ENCODE measurements at regions not wholly inside any gene's neighbourhood (a gene's known extent, or its start where the extent isn't known, plus 50 kb on each side); places are given as distances from the start of the nearest gene placed in this dataset.
"Not testable (repeated sequence)": the region's sequence is repeated elsewhere in the genome, so short reads cannot be mapped to it uniquely, and the experiment has no call there.

DNA sequence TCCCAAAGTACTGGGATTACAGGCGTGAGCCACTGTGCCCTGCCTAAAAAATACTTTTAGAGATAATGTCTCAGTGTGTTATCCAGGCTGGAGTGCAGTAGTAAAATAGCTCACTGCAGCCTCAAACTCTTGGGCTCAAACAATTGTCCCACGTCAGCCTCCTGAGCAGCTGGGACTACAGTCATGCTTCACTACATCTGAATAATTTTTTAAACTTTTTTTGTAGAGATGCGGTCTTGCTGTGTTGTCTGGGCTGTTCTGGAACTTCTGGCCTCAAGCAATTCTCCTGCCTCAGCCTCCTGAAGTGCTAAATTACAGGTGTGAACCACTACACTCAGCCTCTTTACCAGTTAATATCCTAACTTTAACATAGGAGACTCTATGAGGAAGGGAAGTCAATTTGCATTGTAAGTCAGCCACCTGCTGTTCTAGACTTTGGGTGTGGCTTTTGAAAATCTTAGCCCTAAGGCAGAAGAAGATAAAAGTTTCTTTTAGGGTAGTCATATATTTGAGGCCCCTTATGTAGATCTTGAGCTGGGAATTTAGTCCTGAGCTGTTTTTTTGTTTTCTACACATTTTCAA, 78.2 kb upstream of the RASGRP1 start:
- ATAC-seq (no peak), DNase-seq (no peak)
- no peaks in the 10 kb centered on the region for H3K27me3 Mint-ChIP-seq
- no peaks in the 10 kb centered on the region for H3K9me3 ChIP-seq (ENCODE audit: control insufficient read depth in 2 of 3, low read length in 3 of 3)
- H3K36me3 Mint-ChIP-seq = peaks cover 0 to 34% (median 0%) of the 10 kb centered on the region in 5 donors
- peaks cover 6 to 52% of the 10 kb centered on the region in 2 donors for H3K4me1 ChIP-seq (ENCODE audit: control insufficient read depth in 2 of 2, insufficient read depth in 2 of 2, low read length in 2 of 2)
- intact Hi-C loops (cut with micrococcal nuclease) = loop anchor here (1.0 to 2.0 kb wide), 3 partner anchors 9 to 168 kb away; no protein-coding TSS in a partner anchor
- no peaks in the 10 kb centered on the region for H3K36me3 ChIP-seq (ENCODE audit: control insufficient read depth in 2 of 3, insufficient read depth in 3 of 3, low read length in 3 of 3)
- peaks cover 0 to 12% (median 0%) of the 10 kb centered on the region in 11 donors for H3K9me3 Mint-ChIP-seq
- no peak overlapping the region for H3K27ac ChIP-seq (ENCODE audit: low read depth, low read length)
- H3K4me3 ChIP-seq (ENCODE audit: low read length) = no peak overlapping the region
- H3K27ac Mint-ChIP-seq = peak overlapping the region; percentile 3 to 86 (median 68)
- H3K4me3 Mint-ChIP-seq = peak overlapping the region in 9 of 10 donors; percentile 1 to 50 (median 44)
- CTCF ChIA-PET = interaction anchor here (0.7 to 2.6 kb wide), 9 partner anchors 10 to 80 kb away, joined by 3 to 16 read pairs (median 4); partner anchors contain the start of gene RASGRP1
- H3K27me3 ChIP-seq (ENCODE audit: control insufficient read depth in 2 of 2, insufficient read depth in 2 of 2, low read length in 2 of 2) = no peaks in the 10 kb centered on the region
- POLR2A ChIA-PET = interaction anchor here (0.6 to 19.6 kb wide), 7 partner anchors 8 to 79 kb away, joined by 3 to 548 read pairs (median 8); no protein-coding TSS in a partner anchor
- H3K4me1 Mint-ChIP-seq = peaks cover 27 to 80% (median 66%) of the 10 kb centered on the region in 7 donors

- H3K27ac ChIP-seq (ENCODE audit: low read depth, low read length); ATAC-seq; H3K4me3 ChIP-seq (ENCODE audit: low read length); DNase-seq; H3K9me3 ChIP-seq (ENCODE audit: control insufficient read depth in 2 of 3, low read length in 3 of 3); H3K27me3 ChIP-seq (ENCODE audit: control insufficient read depth in 2 of 2, insufficient read depth in 2 of 2, low read length in 2 of 2); H3K36me3 ChIP-seq (ENCODE audit: control insufficient read depth in 2 of 3, insufficient read depth in 3 of 3, low read length in 3 of 3); intact Hi-C loops (cut with micrococcal nuclease); CTCF ChIA-PET; H3K27me3 Mint-ChIP-seq; H3K4me3 Mint-ChIP-seq: not testable (repeated sequence)
- Mint-ChIP-seq H3K9me3 (peaks cover 0 to 11% (median 0%) of the 10 kb centered on the region in 11 donors), H3K36me3 (peaks cover 0 to 25% (median 0%) of the 10 kb centered on the region in 5 donors), H3K4me1 (peaks cover 29 to 80% (median 66%) of the 10 kb centered on the region in 7 donors), H3K27ac (peak overlapping the region in 1 of 9 donors; percentile 8)
- POLR2A ChIA-PET = interaction anchor here (3.7 to 19.6 kb wide), 2 partner anchors 8 to 24 kb away, joined by 16 to 548 read pairs; no protein-coding TSS in a partner anchor
- peaks cover 14 to 52% of the 10 kb centered on the region in 2 donors for H3K4me1 ChIP-seq (ENCODE audit: control insufficient read depth in 2 of 2, insufficient read depth in 2 of 2, low read length in 2 of 2)
Observed at GRCh38 chr15:38644353-38644752, 79.7 kb upstream of the RASGRP1 start.

- Mint-ChIP-seq H3K27ac (peak overlapping the region in 8 of 9 donors; percentile 15 to 99 (median 89)), H3K4me3 (peak overlapping the region in 4 of 10 donors; percentile 29 to 71 (median 50)), H3K4me1 (peaks cover 39 to 89% (median 82%) of the 10 kb centered on the region in 7 donors), H3K27me3 (no peaks in the 10 kb centered on the region), H3K36me3 (peaks cover 0 to 20% (median 0%) of the 10 kb centered on the region in 5 donors), H3K9me3 (peaks cover 0 to 3% (median 0%) of the 10 kb centered on the region in 11 donors)
- Histone ChIP-seq H3K9me3 (ENCODE audit: control insufficient read depth in 2 of 3, low read length in 3 of 3) (no peaks in the 10 kb centered on the region), H3K27me3 (ENCODE audit: control insufficient read depth in 2 of 2, insufficient read depth in 2 of 2, low read length in 2 of 2) (no peaks in the 10 kb centered on the region), H3K4me1 (ENCODE audit: control insufficient read depth in 2 of 2, insufficient read depth in 2 of 2, low read length in 2 of 2) (peaks cover 38 to 67% of the 10 kb centered on the region in 2 donors), H3K36me3 (ENCODE audit: control insufficient read depth in 2 of 3, insufficient read depth in 3 of 3, low read length in 3 of 3) (no peaks in the 10 kb centered on the region), H3K27ac (ENCODE audit: low read depth, low read length) (no peak overlapping the region), H3K4me3 (ENCODE audit: low read length) (no peak overlapping the region)
- intact Hi-C loops (cut with micrococcal nuclease) = loop anchor here in 1 of 2 donors (2.0 kb wide), 1 partner anchor 160 kb away; no protein-coding TSS in a partner anchor
- DNase-seq = no peak
- ATAC-seq = no peak
- ChIA-PET CTCF (interaction anchor here (1.2 to 9.9 kb wide), 3 partner anchors 25 to 83 kb away, joined by 4 to 241 read pairs (median 114); no protein-coding TSS in a partner anchor), POLR2A (interaction anchor here (0.6 to 19.6 kb wide), 7 partner anchors 12 to 121 kb away, joined by 4 to 548 read pairs (median 114); partner anchors contain the start of gene RASGRP1)
Observed at GRCh38 chr15:38646716-38647115, 82.1 kb upstream of the RASGRP1 start.

DNA sequence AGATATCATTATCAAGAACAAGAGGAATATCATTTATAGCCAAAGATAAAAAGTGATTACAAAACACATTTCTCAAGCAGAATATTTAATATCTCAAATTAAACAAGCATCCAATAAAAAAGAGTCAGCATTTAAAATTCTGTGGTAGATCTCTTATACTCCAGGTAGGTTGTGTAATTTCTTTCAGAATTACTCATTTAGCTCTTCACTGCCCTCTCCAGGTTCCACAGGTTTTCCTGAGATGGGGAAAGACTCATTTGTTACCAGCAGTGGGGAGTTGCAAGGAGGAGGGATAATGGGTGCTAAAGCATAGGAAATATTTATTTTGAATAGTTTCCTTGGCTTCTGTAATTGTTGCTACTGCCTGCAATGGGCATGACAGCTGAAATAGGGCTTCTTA, 83.1 kb upstream of the RASGRP1 start:
- no peak overlapping the region for H3K4me3 ChIP-seq (ENCODE audit: low read length)
- intact Hi-C loops (cut with micrococcal nuclease) = loop anchor here in 1 of 2 donors (2.0 kb wide), 1 partner anchor 161 kb away; no protein-coding TSS in a partner anchor
- peaks cover 0 to 3% (median 0%) of the 10 kb centered on the region in 11 donors for H3K9me3 Mint-ChIP-seq
- peaks cover 0 to 16% (median 0%) of the 10 kb centered on the region in 5 donors for H3K36me3 Mint-ChIP-seq
- no peaks in the 10 kb centered on the region for H3K27me3 Mint-ChIP-seq
- ChIA-PET POLR2A (interaction anchor here (0.7 to 19.6 kb wide), 6 partner anchors 13 to 144 kb away, joined by 3 to 548 read pairs (median 172); partner anchors contain the start of gene RASGRP1), CTCF (interaction anchor here (0.6 to 9.9 kb wide), 10 partner anchors 9 to 173 kb away, joined by 3 to 241 read pairs (median 4); partner anchors contain the start of gene RASGRP1)
- H3K27ac ChIP-seq (ENCODE audit: low read depth, low read length) = no peak overlapping the region
- H3K4me1 Mint-ChIP-seq = peaks cover 48 to 93% (median 85%) of the 10 kb centered on the region in 7 donors
- peak overlapping the region in 6 of 10 donors; percentile 2 to 78 (median 68) for H3K4me3 Mint-ChIP-seq
- no peaks in the 10 kb centered on the region for H3K36me3 ChIP-seq (ENCODE audit: control insufficient read depth in 2 of 3, insufficient read depth in 3 of 3, low read length in 3 of 3)
- no peak for DNase-seq
- H3K27ac Mint-ChIP-seq = peak overlapping the region in 8 of 9 donors; percentile 85 to 99 (median 96)
- H3K27me3 ChIP-seq (ENCODE audit: control insufficient read depth in 2 of 2, insufficient read depth in 2 of 2, low read length in 2 of 2) = no peaks in the 10 kb centered on the region
- no peak for ATAC-seq
- H3K4me1 ChIP-seq (ENCODE audit: control insufficient read depth in 2 of 2, insufficient read depth in 2 of 2, low read length in 2 of 2) = peaks cover 47 to 72% of the 10 kb centered on the region in 2 donors
- no peaks in the 10 kb centered on the region for H3K9me3 ChIP-seq (ENCODE audit: control insufficient read depth in 2 of 3, low read length in 3 of 3)

GRCh38 chr15:38648121-38648843, 83.7 kb upstream of the RASGRP1 start:
- intact Hi-C loops (cut with micrococcal nuclease) = no loop called here
- no peaks in the 10 kb centered on the region for H3K27me3 Mint-ChIP-seq
- peaks cover 47 to 93% (median 85%) of the 10 kb centered on the region in 7 donors for H3K4me1 Mint-ChIP-seq
- H3K27ac Mint-ChIP-seq = peak overlapping the region in 8 of 9 donors; percentile 85 to 99 (median 96)
- ChIA-PET POLR2A (interaction anchor here (0.6 to 19.6 kb wide), 12 partner anchors 13 to 162 kb away, joined by 3 to 548 read pairs (median 3); partner anchors contain the start of gene RASGRP1), CTCF (interaction anchor here (0.7 to 9.9 kb wide), 13 partner anchors 13 to 194 kb away, joined by 3 to 241 read pairs (median 4); partner anchors contain the start of genes FAM98B and RASGRP1)
- ATAC-seq (no peak), DNase-seq (no peak)
- peaks cover 0 to 16% (median 0%) of the 10 kb centered on the region in 5 donors for H3K36me3 Mint-ChIP-seq
- no peaks in the 10 kb centered on the region for H3K27me3 ChIP-seq (ENCODE audit: control insufficient read depth in 2 of 2, insufficient read depth in 2 of 2, low read length in 2 of 2)
- H3K9me3 Mint-ChIP-seq = peaks cover 0 to 3% (median 0%) of the 10 kb centered on the region in 11 donors
- peak overlapping the region; percentile 70 for H3K27ac ChIP-seq (ENCODE audit: low read depth, low read length)
- peak overlapping the region in 8 of 10 donors; percentile 31 to 78 (median 66) for H3K4me3 Mint-ChIP-seq
- no peaks in the 10 kb centered on the region for H3K9me3 ChIP-seq (ENCODE audit: control insufficient read depth in 2 of 3, low read length in 3 of 3)
- H3K4me3 ChIP-seq (ENCODE audit: low read length) = no peak overlapping the region
- no peaks in the 10 kb centered on the region for H3K36me3 ChIP-seq (ENCODE audit: control insufficient read depth in 2 of 3, insufficient read depth in 3 of 3, low read length in 3 of 3)
- H3K4me1 ChIP-seq (ENCODE audit: control insufficient read depth in 2 of 2, insufficient read depth in 2 of 2, low read length in 2 of 2) = peaks cover 51 to 69% of the 10 kb centered on the region in 2 donors

GRCh38 chr15:38650384-38650783, 85.8 kb upstream of the RASGRP1 start:
- peak overlapping the region; percentile 70 for H3K27ac ChIP-seq (ENCODE audit: low read depth, low read length)
- H3K36me3 Mint-ChIP-seq = peaks cover 0 to 21% (median 0%) of the 10 kb centered on the region in 5 donors
- ChIA-PET POLR2A (interaction anchor here (0.6 to 19.6 kb wide), 14 partner anchors 8 to 99 kb away, joined by 3 to 548 read pairs (median 7); partner anchors contain the start of gene RASGRP1), CTCF (interaction anchor here (1.6 to 9.9 kb wide), 6 partner anchors 13 to 89 kb away, joined by 5 to 241 read pairs (median 60); partner anchors contain the start of gene RASGRP1)
- ATAC-seq (no peak), DNase-seq (no peak)
- H3K9me3 ChIP-seq (ENCODE audit: control insufficient read depth in 2 of 3, low read length in 3 of 3) = no peaks in the 10 kb centered on the region
- peak overlapping the region; percentile 79 to 92 (median 84) for H3K4me3 Mint-ChIP-seq
- H3K4me1 Mint-ChIP-seq = peaks cover 48 to 96% (median 92%) of the 10 kb centered on the region in 7 donors
- H3K27me3 Mint-ChIP-seq = no peaks in the 10 kb centered on the region
- peak overlapping the region; percentile 93 to 99 (median 96) for H3K27ac Mint-ChIP-seq
- H3K9me3 Mint-ChIP-seq = peaks cover 0 to 3% (median 0%) of the 10 kb centered on the region in 11 donors
- H3K4me3 ChIP-seq (ENCODE audit: low read length) = peak overlapping the region; percentile 45
- intact Hi-C loops (cut with micrococcal nuclease) = loop anchor here in 1 of 2 donors (2.0 kb wide), 2 partner anchors 40 to 176 kb away; no protein-coding TSS in a partner anchor
- H3K36me3 ChIP-seq (ENCODE audit: control insufficient read depth in 2 of 3, insufficient read depth in 3 of 3, low read length in 3 of 3) = no peaks in the 10 kb centered on the region
- H3K4me1 ChIP-seq (ENCODE audit: control insufficient read depth in 2 of 2, insufficient read depth in 2 of 2, low read length in 2 of 2) = peaks cover 63 to 81% of the 10 kb centered on the region in 2 donors
- H3K27me3 ChIP-seq (ENCODE audit: control insufficient read depth in 2 of 2, insufficient read depth in 2 of 2, low read length in 2 of 2) = no peaks in the 10 kb centered on the region
